ENCODE measurements at regions not wholly inside any gene's neighbourhood (a gene's known extent, or its start where the extent isn't known, plus 50 kb on each side); places are given as distances from the start of the nearest gene placed in this dataset.

- no peaks in the 10 kb centered on the region for H3K27me3 ChIP-seq (ENCODE audit: insufficient read depth, low read length, poor library complexity, severe bottlenecking)
- H3K9me2 ChIP-seq (replicated peaks; ENCODE audit: low read depth, low read length) = no peaks in the 10 kb centered on the region
- H3K36me3 ChIP-seq (ENCODE audit: insufficient read depth, low read length) = no peaks in the 10 kb centered on the region
- TF ChIP-seq CTCF (conservative IDR thresholded peaks at IDR 0.05; ENCODE audit: low read length) = no peak
- TF ChIP-seq EZH2phosphoT487 (IDR thresholded peaks at IDR 0.05; ENCODE audit: borderline replicate concordance) = no peak
- no peaks in the 10 kb centered on the region for H3K9me3 ChIP-seq (ENCODE audit: insufficient read depth, low read depth, low read length)
- no peak overlapping the region for H3K4me3 ChIP-seq (ENCODE audit: low read length, poor library complexity, severe bottlenecking)
- no peak overlapping the region for H3K9ac ChIP-seq (ENCODE audit: low read depth, low read length, poor library complexity, severe bottlenecking)
- H3F3A ChIP-seq (ENCODE audit: low read depth) = no peaks in the 10 kb centered on the region
- H4K20me1 ChIP-seq (ENCODE audit: insufficient read depth, low read length, poor library complexity, severe bottlenecking) = no peaks in the 10 kb centered on the region
- H3K79me2 ChIP-seq (ENCODE audit: insufficient read depth, low read length) = no peaks in the 10 kb centered on the region
- no peaks in the 10 kb centered on the region for H3K4me1 ChIP-seq (ENCODE audit: insufficient read depth, low read length, poor library complexity, severe bottlenecking)
- no peak overlapping the region for H3K4me2 ChIP-seq (ENCODE audit: low read depth, low read length, poor library complexity, severe bottlenecking)
- no peak overlapping the region for H2AFZ ChIP-seq (ENCODE audit: low read length)
Observed at GRCh38 chr16:52696126-52696525, 149.2 kb upstream of the TOX3 start.

GRCh38 chr16:52690468-52690867 lies 143.5 kb upstream of the TOX3 start:
- H3K4me3 ChIP-seq (ENCODE audit: low read length, poor library complexity, severe bottlenecking) = no peak overlapping the region
- no peak overlapping the region for H2AFZ ChIP-seq (ENCODE audit: low read length)
- no peaks in the 10 kb centered on the region for H3K79me2 ChIP-seq (ENCODE audit: insufficient read depth, low read length)
- H3F3A ChIP-seq (ENCODE audit: low read depth) = no peaks in the 10 kb centered on the region
- H3K36me3 ChIP-seq (ENCODE audit: insufficient read depth, low read length) = no peaks in the 10 kb centered on the region
- no peak overlapping the region for H3K9ac ChIP-seq (ENCODE audit: low read depth, low read length, poor library complexity, severe bottlenecking)
- H3K4me1 ChIP-seq (ENCODE audit: insufficient read depth, low read length, poor library complexity, severe bottlenecking) = no peaks in the 10 kb centered on the region
- no peak overlapping the region for H3K4me2 ChIP-seq (ENCODE audit: low read depth, low read length, poor library complexity, severe bottlenecking)
- no peaks in the 10 kb centered on the region for H3K27me3 ChIP-seq (ENCODE audit: insufficient read depth, low read length, poor library complexity, severe bottlenecking)
- H4K20me1 ChIP-seq (ENCODE audit: insufficient read depth, low read length, poor library complexity, severe bottlenecking) = no peaks in the 10 kb centered on the region
- no peaks in the 10 kb centered on the region for H3K9me3 ChIP-seq (ENCODE audit: insufficient read depth, low read depth, low read length)
- H3K9me2 ChIP-seq (replicated peaks; ENCODE audit: low read depth, low read length) = no peaks in the 10 kb centered on the region
- TF ChIP-seq CTCF (conservative IDR thresholded peaks at IDR 0.05; ENCODE audit: low read length) (no peak), EZH2phosphoT487 (IDR thresholded peaks at IDR 0.05; ENCODE audit: borderline replicate concordance) (no peak)

GRCh38 chr16:52680993-52681392 lies 134.1 kb upstream of the TOX3 start:
- no peak overlapping the region for H3K4me3 ChIP-seq (ENCODE audit: low read length, poor library complexity, severe bottlenecking)
- no peaks in the 10 kb centered on the region for H3F3A ChIP-seq (ENCODE audit: low read depth)
- no peaks in the 10 kb centered on the region for H3K9me3 ChIP-seq (ENCODE audit: insufficient read depth, low read depth, low read length)
- no peaks in the 10 kb centered on the region for H3K27me3 ChIP-seq (ENCODE audit: insufficient read depth, low read length, poor library complexity, severe bottlenecking)
- H3K4me1 ChIP-seq (ENCODE audit: insufficient read depth, low read length, poor library complexity, severe bottlenecking) = no peaks in the 10 kb centered on the region
- H3K4me2 ChIP-seq (ENCODE audit: low read depth, low read length, poor library complexity, severe bottlenecking) = no peak overlapping the region
- H3K9ac ChIP-seq (ENCODE audit: low read depth, low read length, poor library complexity, severe bottlenecking) = no peak overlapping the region
- H3K36me3 ChIP-seq (ENCODE audit: insufficient read depth, low read length) = no peaks in the 10 kb centered on the region
- TF ChIP-seq CTCF (conservative IDR thresholded peaks at IDR 0.05; ENCODE audit: low read length) = no peak
- TF ChIP-seq EZH2phosphoT487 (IDR thresholded peaks at IDR 0.05; ENCODE audit: borderline replicate concordance) = no peak
- H2AFZ ChIP-seq (ENCODE audit: low read length) = no peak overlapping the region
- H4K20me1 ChIP-seq (ENCODE audit: insufficient read depth, low read length, poor library complexity, severe bottlenecking) = no peaks in the 10 kb centered on the region
- no peaks in the 10 kb centered on the region for H3K79me2 ChIP-seq (ENCODE audit: insufficient read depth, low read length)
- H3K9me2 ChIP-seq (replicated peaks; ENCODE audit: low read depth, low read length) = no peaks in the 10 kb centered on the region; the same call in 1 of the 2 replicates

Measured in Loucy (cell line).